ENCODE measurements at regions not wholly inside any gene's neighbourhood (a gene's known extent, or its start where the extent isn't known, plus 50 kb on each side); places are given as distances from the start of the nearest gene placed in this dataset.

DNA sequence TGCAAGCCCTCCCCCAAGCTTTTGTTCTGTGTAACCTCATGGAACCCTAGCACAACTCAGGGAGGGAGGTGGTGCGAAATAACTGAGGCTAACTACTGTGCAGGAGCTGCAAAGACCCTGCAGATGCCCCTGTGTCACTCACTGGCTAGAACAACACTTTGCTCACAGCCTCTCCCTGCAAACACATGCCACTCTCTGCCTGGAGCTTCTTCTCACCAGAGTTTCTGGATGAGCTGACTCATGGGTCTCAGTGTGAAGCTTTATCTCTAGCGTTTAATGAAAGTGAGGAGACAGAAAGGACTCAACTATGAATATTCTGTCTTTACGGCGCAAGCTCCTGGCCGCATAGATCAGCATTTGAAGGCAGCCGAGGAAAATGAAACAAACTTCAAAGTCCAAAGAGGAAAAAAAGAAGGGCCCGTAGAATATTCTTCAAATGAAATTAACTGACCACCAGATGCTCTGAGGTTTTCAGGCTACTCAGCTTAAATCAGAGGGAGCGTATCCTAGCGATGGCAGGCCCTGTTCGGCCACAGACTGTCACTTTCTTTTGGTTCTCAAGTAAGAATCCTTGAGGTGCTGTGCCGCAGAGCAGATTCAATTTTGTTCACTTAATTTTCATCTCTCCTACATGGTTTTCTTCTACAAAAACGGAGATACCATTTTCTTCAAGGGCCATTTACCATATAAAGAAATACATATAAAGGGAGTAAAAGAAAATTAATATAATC lies 77.7 kb upstream of the TAS2R1 start:
- TF ChIP-seq, protein P1, sequence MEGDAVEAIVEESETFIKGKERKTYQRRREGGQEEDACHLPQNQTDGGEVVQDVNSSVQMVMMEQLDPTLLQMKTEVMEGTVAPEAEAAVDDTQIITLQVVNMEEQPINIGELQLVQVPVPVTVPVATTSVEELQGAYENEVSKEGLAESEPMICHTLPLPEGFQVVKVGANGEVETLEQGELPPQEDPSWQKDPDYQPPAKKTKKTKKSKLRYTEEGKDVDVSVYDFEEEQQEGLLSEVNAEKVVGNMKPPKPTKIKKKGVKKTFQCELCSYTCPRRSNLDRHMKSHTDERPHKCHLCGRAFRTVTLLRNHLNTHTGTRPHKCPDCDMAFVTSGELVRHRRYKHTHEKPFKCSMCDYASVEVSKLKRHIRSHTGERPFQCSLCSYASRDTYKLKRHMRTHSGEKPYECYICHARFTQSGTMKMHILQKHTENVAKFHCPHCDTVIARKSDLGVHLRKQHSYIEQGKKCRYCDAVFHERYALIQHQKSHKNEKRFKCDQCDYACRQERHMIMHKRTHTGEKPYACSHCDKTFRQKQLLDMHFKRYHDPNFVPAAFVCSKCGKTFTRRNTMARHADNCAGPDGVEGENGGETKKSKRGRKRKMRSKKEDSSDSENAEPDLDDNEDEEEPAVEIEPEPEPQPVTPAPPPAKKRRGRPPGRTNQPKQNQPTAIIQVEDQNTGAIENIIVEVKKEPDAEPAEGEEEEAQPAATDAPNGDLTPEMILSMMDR (IDR thresholded peaks at IDR 0.05): no peak
- TF ChIP-seq POLR2AphosphoS5 (IDR thresholded peaks at IDR 0.05): no peak
- TF ChIP-seq POLR2A (IDR thresholded peaks at IDR 0.05): no peak
